ENCODE measurements at regions not wholly inside any gene's neighbourhood (a gene's known extent, or its start where the extent isn't known, plus 50 kb on each side); places are given as distances from the start of the nearest gene placed in this dataset.

- no peaks in the 10 kb centered on the region for H3K36me3 ChIP-seq (ENCODE audit: insufficient read depth, low read length)
- peaks cover 10% of the 10 kb centered on the region for H3K4me1 ChIP-seq (ENCODE audit: insufficient read depth, low read length)
- H3K9ac ChIP-seq (ENCODE audit: low read length) = no peak overlapping the region
- H3K4me3 ChIP-seq (ENCODE audit: low read depth in 1 of 2, low read length in 2 of 2) = no peak overlapping the region
- H3K27ac ChIP-seq (ENCODE audit: low read depth, low read length) = no peak overlapping the region
- H3K9me3 ChIP-seq (ENCODE audit: low read length) = no peaks in the 10 kb centered on the region
- H3K27me3 ChIP-seq (ENCODE audit: control insufficient read depth in 1 of 2, insufficient read depth in 2 of 2, low read length in 2 of 2) = no peaks in the 10 kb centered on the region
These were observed 72.2 kb upstream of the STOX2 start for GRCh38 chr4:183832776-183833450.

GRCh38 chr4:183834252-183834651 lies 70.9 kb upstream of the STOX2 start:
- Histone ChIP-seq H3K4me1 (ENCODE audit: insufficient read depth, low read length) (peaks cover 10% of the 10 kb centered on the region), H3K9ac (ENCODE audit: low read length) (no peak overlapping the region), H3K27ac (ENCODE audit: low read depth, low read length) (no peak overlapping the region), H3K4me3 (ENCODE audit: low read depth in 1 of 2, low read length in 2 of 2) (no peak overlapping the region), H3K9me3 (ENCODE audit: low read length) (no peaks in the 10 kb centered on the region), H3K36me3 (ENCODE audit: insufficient read depth, low read length) (no peaks in the 10 kb centered on the region), H3K27me3 (ENCODE audit: control insufficient read depth in 1 of 2, insufficient read depth in 2 of 2, low read length in 2 of 2) (no peaks in the 10 kb centered on the region)

GRCh38 chr4:183837222-183837621 lies 67.9 kb upstream of the STOX2 start:
- no peaks in the 10 kb centered on the region for H3K4me1 ChIP-seq (ENCODE audit: insufficient read depth, low read length)
- no peaks in the 10 kb centered on the region for H3K9me3 ChIP-seq (ENCODE audit: low read length)
- H3K27ac ChIP-seq (ENCODE audit: low read depth, low read length) = no peak overlapping the region
- no peaks in the 10 kb centered on the region for H3K36me3 ChIP-seq (ENCODE audit: insufficient read depth, low read length)
- H3K27me3 ChIP-seq (ENCODE audit: control insufficient read depth in 1 of 2, insufficient read depth in 2 of 2, low read length in 2 of 2) = no peaks in the 10 kb centered on the region
- no peak overlapping the region for H3K9ac ChIP-seq (ENCODE audit: low read length)
- H3K4me3 ChIP-seq (ENCODE audit: low read depth in 1 of 2, low read length in 2 of 2) = no peak overlapping the region

- H3K9me3 ChIP-seq (ENCODE audit: low read length) = no peaks in the 10 kb centered on the region
- H3K27me3 ChIP-seq (ENCODE audit: control insufficient read depth in 1 of 2, insufficient read depth in 2 of 2, low read length in 2 of 2) = no peaks in the 10 kb centered on the region
- no peak overlapping the region for H3K27ac ChIP-seq (ENCODE audit: low read depth, low read length)
- H3K4me3 ChIP-seq (ENCODE audit: low read depth in 1 of 2, low read length in 2 of 2) = no peak overlapping the region
- H3K36me3 ChIP-seq (ENCODE audit: insufficient read depth, low read length) = no peaks in the 10 kb centered on the region
- H3K9ac ChIP-seq (ENCODE audit: low read length) = no peak overlapping the region
- no peaks in the 10 kb centered on the region for H3K4me1 ChIP-seq (ENCODE audit: insufficient read depth, low read length)
These were observed 66.0 kb upstream of the STOX2 start for GRCh38 chr4:183838987-183839712.

GRCh38 chr4:183840311-183840710 lies 64.8 kb upstream of the STOX2 start:
- H3K36me3 ChIP-seq (ENCODE audit: insufficient read depth, low read length) = no peaks in the 10 kb centered on the region
- no peaks in the 10 kb centered on the region for H3K9me3 ChIP-seq (ENCODE audit: low read length)
- H3K4me3 ChIP-seq (ENCODE audit: low read depth in 1 of 2, low read length in 2 of 2) = no peak overlapping the region
- H3K4me1 ChIP-seq (ENCODE audit: insufficient read depth, low read length) = no peaks in the 10 kb centered on the region
- no peak overlapping the region for H3K27ac ChIP-seq (ENCODE audit: low read depth, low read length)
- H3K9ac ChIP-seq (ENCODE audit: low read length) = no peak overlapping the region
- no peaks in the 10 kb centered on the region for H3K27me3 ChIP-seq (ENCODE audit: control insufficient read depth in 1 of 2, insufficient read depth in 2 of 2, low read length in 2 of 2)

GRCh38 chr4:183841001-183841400 lies 64.1 kb upstream of the STOX2 start:
- Histone ChIP-seq H3K9me3 (ENCODE audit: low read length) (no peaks in the 10 kb centered on the region), H3K9ac (ENCODE audit: low read length) (no peak overlapping the region), H3K27ac (ENCODE audit: low read depth, low read length) (no peak overlapping the region), H3K4me1 (ENCODE audit: insufficient read depth, low read length) (no peaks in the 10 kb centered on the region), H3K36me3 (ENCODE audit: insufficient read depth, low read length) (no peaks in the 10 kb centered on the region), H3K4me3 (ENCODE audit: low read depth in 1 of 2, low read length in 2 of 2) (no peak overlapping the region), H3K27me3 (ENCODE audit: control insufficient read depth in 1 of 2, insufficient read depth in 2 of 2, low read length in 2 of 2) (no peaks in the 10 kb centered on the region)

- no peak overlapping the region for H3K4me3 ChIP-seq (ENCODE audit: low read depth in 1 of 2, low read length in 2 of 2)
- no peaks in the 10 kb centered on the region for H3K4me1 ChIP-seq (ENCODE audit: insufficient read depth, low read length)
- no peaks in the 10 kb centered on the region for H3K27me3 ChIP-seq (ENCODE audit: control insufficient read depth in 1 of 2, insufficient read depth in 2 of 2, low read length in 2 of 2)
- no peak overlapping the region for H3K27ac ChIP-seq (ENCODE audit: low read depth, low read length)
- peaks cover 4% of the 10 kb centered on the region for H3K9me3 ChIP-seq (ENCODE audit: low read length)
- no peak overlapping the region for H3K9ac ChIP-seq (ENCODE audit: low read length)
- H3K36me3 ChIP-seq (ENCODE audit: insufficient read depth, low read length) = no peaks in the 10 kb centered on the region
These were observed 63.0 kb upstream of the STOX2 start for GRCh38 chr4:183842129-183842528.

- Histone ChIP-seq H3K4me1 (ENCODE audit: insufficient read depth, low read length) (no peaks in the 10 kb centered on the region), H3K9me3 (ENCODE audit: low read length) (peaks cover 4% of the 10 kb centered on the region), H3K27me3 (ENCODE audit: control insufficient read depth in 1 of 2, insufficient read depth in 2 of 2, low read length in 2 of 2) (no peaks in the 10 kb centered on the region), H3K9ac (ENCODE audit: low read length) (no peak overlapping the region), H3K36me3 (ENCODE audit: insufficient read depth, low read length) (no peaks in the 10 kb centered on the region), H3K4me3 (ENCODE audit: low read depth in 1 of 2, low read length in 2 of 2) (no peak overlapping the region), H3K27ac (ENCODE audit: low read depth, low read length) (no peak overlapping the region)
These were observed 61.8 kb upstream of the STOX2 start for GRCh38 chr4:183843248-183843671.

- no peaks in the 10 kb centered on the region for H3K27me3 ChIP-seq (ENCODE audit: control insufficient read depth in 1 of 2, insufficient read depth in 2 of 2, low read length in 2 of 2)
- no peaks in the 10 kb centered on the region for H3K36me3 ChIP-seq (ENCODE audit: insufficient read depth, low read length)
- H3K4me1 ChIP-seq (ENCODE audit: insufficient read depth, low read length) = no peaks in the 10 kb centered on the region
- H3K9ac ChIP-seq (ENCODE audit: low read length) = no peak overlapping the region
- no peak overlapping the region for H3K4me3 ChIP-seq (ENCODE audit: low read depth in 1 of 2, low read length in 2 of 2)
- no peak overlapping the region for H3K27ac ChIP-seq (ENCODE audit: low read depth, low read length)
- peaks cover 4% of the 10 kb centered on the region for H3K9me3 ChIP-seq (ENCODE audit: low read length)
These were observed 58.2 kb upstream of the STOX2 start for GRCh38 chr4:183846951-183847350.

GRCh38 chr4:183848805-183849204 lies 56.3 kb upstream of the STOX2 start:
- Histone ChIP-seq H3K9ac (ENCODE audit: low read length) (no peak overlapping the region), H3K27me3 (ENCODE audit: control insufficient read depth in 1 of 2, insufficient read depth in 2 of 2, low read length in 2 of 2) (no peaks in the 10 kb centered on the region), H3K27ac (ENCODE audit: low read depth, low read length) (no peak overlapping the region), H3K9me3 (ENCODE audit: low read length) (peaks cover 4% of the 10 kb centered on the region), H3K4me3 (ENCODE audit: low read depth in 1 of 2, low read length in 2 of 2) (no peak overlapping the region), H3K4me1 (ENCODE audit: insufficient read depth, low read length) (peaks cover 4% of the 10 kb centered on the region), H3K36me3 (ENCODE audit: insufficient read depth, low read length) (no peaks in the 10 kb centered on the region)

GRCh38 chr4:183852910-183853547 lies 52.1 kb upstream of the STOX2 start:
- H3K4me3 ChIP-seq (ENCODE audit: low read depth in 1 of 2, low read length in 2 of 2) = no peak overlapping the region
- H3K4me1 ChIP-seq (ENCODE audit: insufficient read depth, low read length) = peaks cover 8% of the 10 kb centered on the region
- H3K9ac ChIP-seq (ENCODE audit: low read length) = no peak overlapping the region
- no peak overlapping the region for H3K27ac ChIP-seq (ENCODE audit: low read depth, low read length)
- H3K27me3 ChIP-seq (ENCODE audit: control insufficient read depth in 1 of 2, insufficient read depth in 2 of 2, low read length in 2 of 2) = no peaks in the 10 kb centered on the region
- H3K36me3 ChIP-seq (ENCODE audit: insufficient read depth, low read length) = no peaks in the 10 kb centered on the region
- no peaks in the 10 kb centered on the region for H3K9me3 ChIP-seq (ENCODE audit: low read length)

All from muscle layer of colon (tissue), 2 donors.